ENCODE measurements at regions not wholly inside any gene's neighbourhood (a gene's known extent, or its start where the extent isn't known, plus 50 kb on each side); places are given as distances from the start of the nearest gene placed in this dataset.

DNA sequence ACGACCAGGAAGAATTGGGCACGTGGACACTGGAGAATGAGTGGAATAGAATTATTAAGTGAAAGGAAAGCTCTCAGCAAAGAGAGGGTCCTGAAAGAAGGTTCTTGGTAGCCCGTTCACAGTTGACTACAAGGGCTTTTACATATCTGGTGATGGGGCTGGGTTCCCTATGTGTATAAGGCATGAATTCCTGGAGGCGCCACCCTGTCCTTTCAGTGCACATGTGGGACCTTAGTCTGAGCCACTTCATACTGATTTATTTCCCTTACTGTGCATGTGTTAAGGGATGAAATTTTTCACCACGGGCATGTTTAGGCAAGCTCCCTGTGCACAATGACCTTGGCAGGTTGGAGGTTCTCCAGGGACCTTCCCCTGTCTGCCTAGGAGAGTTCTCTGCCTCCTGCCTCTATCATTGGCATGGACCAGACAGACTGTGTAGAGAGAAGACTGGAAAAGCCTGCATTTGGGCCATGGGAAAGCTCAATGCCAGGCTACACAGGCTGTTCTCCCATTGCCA is 145.9 kb upstream of the ITGB1 start:
- Mint-ChIP-seq H3K27ac (no peak overlapping the region), H3K9me3 (ENCODE audit: insufficient read depth) (peaks cover 9% of the 10 kb centered on the region), H3K4me1 (peaks cover 50% of the 10 kb centered on the region), H3K4me3 (no peak overlapping the region), H3K27me3 (no peaks in the 10 kb centered on the region)
- Histone ChIP-seq H3K79me2 (ENCODE audit: control insufficient read depth, insufficient read depth, low read length) (no peaks in the 10 kb centered on the region), H3K27me3 (replicated peaks in 1 of 4; ENCODE audit: control extremely low read depth in 1 of 4, control insufficient read depth in 3 of 4, insufficient read depth in 4 of 4, low read length in 3 of 4) (no peaks in the 10 kb centered on the region), H3K4me3 (ENCODE audit: control extremely low read depth in 1 of 5, extremely low read depth in 1 of 5, insufficient read depth in 1 of 5, low read depth in 2 of 5, low read length in 4 of 5) (no peak overlapping the region), H3K9me3 (ENCODE audit: control extremely low read depth in 1 of 3, control insufficient read depth in 2 of 3, insufficient read depth in 1 of 3, low read length in 2 of 3) (peaks cover 0 to 12% (median 5%) of the 10 kb centered on the region in 3 donors), H3K4me1 (ENCODE audit: control insufficient read depth in 2 of 2, insufficient read depth in 2 of 2, low read length in 2 of 2) (peaks cover 34 to 39% of the 10 kb centered on the region in 2 donors), H3K27ac (ENCODE audit: low read length in 2 of 2) (no peak overlapping the region), H3K36me3 (replicated peaks in 1 of 2; ENCODE audit: control extremely low read depth in 1 of 2, control insufficient read depth in 1 of 2, extremely low read depth in 1 of 2, insufficient read depth in 2 of 2, low read length in 1 of 2) (no peaks in the 10 kb centered on the region), H4K20me1 (ENCODE audit: control insufficient read depth, insufficient read depth, low read length, poor library complexity, severe bottlenecking) (no peaks in the 10 kb centered on the region), H3K4me2 (replicated peaks; ENCODE audit: low read depth, low read length, poor library complexity, severe bottlenecking) (no peak overlapping the region), H2AFZ (ENCODE audit: insufficient read depth, low read depth, low read length, poor library complexity, severe bottlenecking) (no peak overlapping the region), H3K9ac (ENCODE audit: low read length) (no peak overlapping the region)
- ATAC-seq (ENCODE audit: low read depth): no peak
- intact Hi-C loops (cut with micrococcal nuclease): no loop called here
- WGBS (ENCODE audit: insufficient coverage): 81% methylated on average over 4 of the region's 5 CpGs
- POLR2A ChIA-PET: no interaction called here
- TF ChIP-seq CTCF (IDR thresholded peaks at IDR 0.05) (no peak), EZH2 (IDR thresholded peaks at IDR 0.05; ENCODE audit: borderline replicate concordance, insufficient read depth, low read depth, low read length, poor library complexity, severe bottlenecking) (no peak)
- CTCF ChIA-PET: interaction anchor here (0.9 kb wide), 1 partner anchor 12 kb away, joined by 3 read pairs; no protein-coding TSS in a partner anchor
- DNase-seq: no peak

- Histone ChIP-seq H3K4me3 (ENCODE audit: control extremely low read depth in 1 of 5, extremely low read depth in 1 of 5, insufficient read depth in 1 of 5, low read depth in 2 of 5, low read length in 4 of 5) (no peak overlapping the region), H3K9ac (ENCODE audit: low read length) (peak overlapping the region; percentile 3), H3K4me1 (ENCODE audit: control insufficient read depth in 2 of 2, insufficient read depth in 2 of 2, low read length in 2 of 2) (peaks cover 39 to 43% of the 10 kb centered on the region in 2 donors), H3K79me2 (ENCODE audit: control insufficient read depth, insufficient read depth, low read length) (no peaks in the 10 kb centered on the region), H3K27ac (ENCODE audit: low read length in 2 of 2) (no peak overlapping the region), H3K36me3 (replicated peaks in 1 of 2; ENCODE audit: control extremely low read depth in 1 of 2, control insufficient read depth in 1 of 2, extremely low read depth in 1 of 2, insufficient read depth in 2 of 2, low read length in 1 of 2) (no peaks in the 10 kb centered on the region), H3K4me2 (replicated peaks; ENCODE audit: low read depth, low read length, poor library complexity, severe bottlenecking) (peak overlapping the region; percentile 12), H3K9me3 (ENCODE audit: control extremely low read depth in 1 of 3, control insufficient read depth in 2 of 3, insufficient read depth in 1 of 3, low read length in 2 of 3) (peaks cover 0 to 12% (median 5%) of the 10 kb centered on the region in 3 donors), H2AFZ (ENCODE audit: insufficient read depth, low read depth, low read length, poor library complexity, severe bottlenecking) (peak overlapping the region; percentile 9), H4K20me1 (ENCODE audit: control insufficient read depth, insufficient read depth, low read length, poor library complexity, severe bottlenecking) (no peaks in the 10 kb centered on the region), H3K27me3 (replicated peaks in 1 of 4; ENCODE audit: control extremely low read depth in 1 of 4, control insufficient read depth in 3 of 4, insufficient read depth in 4 of 4, low read length in 3 of 4) (no peaks in the 10 kb centered on the region)
- ChIA-PET CTCF (interaction anchor here (2.7 kb wide), 1 partner anchor 13 kb away, joined by 17 read pairs; no protein-coding TSS in a partner anchor), POLR2A (no interaction called here)
- Mint-ChIP-seq H3K4me1 (peaks cover 51% of the 10 kb centered on the region), H3K27ac (peak overlapping the region; percentile 69), H3K27me3 (no peaks in the 10 kb centered on the region), H3K4me3 (peak overlapping the region; percentile 48), H3K9me3 (ENCODE audit: insufficient read depth) (peaks cover 10% of the 10 kb centered on the region)
- TF ChIP-seq CTCF (IDR thresholded peaks at IDR 0.05) (no peak), EZH2 (IDR thresholded peaks at IDR 0.05; ENCODE audit: borderline replicate concordance, insufficient read depth, low read depth, low read length, poor library complexity, severe bottlenecking) (no peak)
- DNase-seq: no peak
- intact Hi-C loops (cut with micrococcal nuclease): no loop called here
- WGBS (ENCODE audit: insufficient coverage): 51% methylated on average over 3 of the region's 5 CpGs
- peak; percentile 55 for ATAC-seq (ENCODE audit: low read depth)
Observed at GRCh38 chr10:33102071-33102470, 144.0 kb upstream of the ITGB1 start.

All from B cell (primary cell).